Testis (tissue), 2 donors: ENCODE measurements at regions not wholly inside any gene's neighbourhood (a gene's known extent, or its start where the extent isn't known, plus 50 kb on each side); places are given as distances from the start of the nearest gene placed in this dataset.

Experiments used
- CTCF ChIP-seq, 3 experiments: fragments of 450-650 bp in 2 of 3; fragments of 200-600 bp in 1 of 3; sonication (generic) in 1 of 3; IDR thresholded peaks; one replicate each; pipeline ENCODE4 v1.5.1; 2016 to 2019; ENCODE audit warnings: antibody characterized with exemption in 3 of 3, mild to moderate bottlenecking in 2 of 3, moderate library complexity in 1 of 3
- POLR2A ChIP-seq: fragments of 450-650 bp; IDR thresholded peaks from one replicate; pipeline ENCODE4 v1.6.1; 2017; ENCODE audit warnings: antibody characterized with exemption, mild to moderate bottlenecking, moderate library complexity

GRCh38 chr20:11041396-11041795 is 367.6 kb upstream of the JAG1 start:
- TF ChIP-seq POLR2A: no peak
- no peak for TF ChIP-seq CTCF (IDR thresholded peaks at IDR 0.05)
